Activated effector memory CD4-positive, alpha-beta T cell treated with anti-CD3 and anti-CD28 coated beads, Interleukin-2, amount 50 U/mL, for 16 hours (primary cell): ENCODE measurements at regions not wholly inside any gene's neighbourhood (a gene's known extent, or its start where the extent isn't known, plus 50 kb on each side); places are given as distances from the start of the nearest gene placed in this dataset.

Source experiments
- DNase-seq: peaks from one replicate; pipeline ENCODE4 v3.0.0-alpha.2; 2020

DNA sequence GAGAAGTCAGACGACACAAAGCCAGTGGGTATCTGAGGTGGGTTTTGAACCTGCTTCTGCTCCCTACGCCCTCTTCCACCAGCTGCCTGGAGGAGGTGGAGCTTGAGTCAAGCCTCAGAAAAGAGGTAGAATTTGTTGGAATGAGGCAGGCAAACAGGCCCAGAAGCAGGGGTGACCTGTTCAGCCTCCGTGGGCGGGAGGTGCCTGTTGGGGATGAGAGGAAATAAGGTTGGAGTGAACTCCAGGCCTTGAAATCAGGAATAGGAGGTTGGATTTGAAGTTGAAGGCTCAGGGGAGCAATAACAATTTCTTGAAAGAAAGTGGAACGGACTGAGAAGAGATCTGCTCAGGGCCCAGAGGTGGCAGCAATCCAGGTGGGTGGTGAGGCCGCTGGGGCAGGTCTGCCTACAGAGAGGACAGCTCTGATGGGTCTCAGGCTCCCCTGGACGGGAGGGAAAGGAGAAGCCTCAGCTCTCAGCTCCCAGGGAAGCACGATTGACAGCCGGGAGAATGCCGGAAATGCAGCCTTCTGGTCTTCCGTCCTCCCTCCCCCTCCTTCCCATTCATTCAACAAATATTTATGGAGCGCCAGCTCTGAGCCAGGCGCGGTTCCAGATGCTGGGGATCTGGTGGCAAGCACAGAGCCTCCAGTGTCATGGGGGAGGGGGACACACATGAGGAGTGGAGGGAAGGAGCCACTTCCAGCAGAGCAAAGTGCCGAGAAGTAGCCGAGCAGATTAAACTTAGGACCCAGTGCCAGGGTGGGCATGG lies 61.9 kb upstream of the CIBAR2 start:
- DNase-seq: no peak

DNA sequence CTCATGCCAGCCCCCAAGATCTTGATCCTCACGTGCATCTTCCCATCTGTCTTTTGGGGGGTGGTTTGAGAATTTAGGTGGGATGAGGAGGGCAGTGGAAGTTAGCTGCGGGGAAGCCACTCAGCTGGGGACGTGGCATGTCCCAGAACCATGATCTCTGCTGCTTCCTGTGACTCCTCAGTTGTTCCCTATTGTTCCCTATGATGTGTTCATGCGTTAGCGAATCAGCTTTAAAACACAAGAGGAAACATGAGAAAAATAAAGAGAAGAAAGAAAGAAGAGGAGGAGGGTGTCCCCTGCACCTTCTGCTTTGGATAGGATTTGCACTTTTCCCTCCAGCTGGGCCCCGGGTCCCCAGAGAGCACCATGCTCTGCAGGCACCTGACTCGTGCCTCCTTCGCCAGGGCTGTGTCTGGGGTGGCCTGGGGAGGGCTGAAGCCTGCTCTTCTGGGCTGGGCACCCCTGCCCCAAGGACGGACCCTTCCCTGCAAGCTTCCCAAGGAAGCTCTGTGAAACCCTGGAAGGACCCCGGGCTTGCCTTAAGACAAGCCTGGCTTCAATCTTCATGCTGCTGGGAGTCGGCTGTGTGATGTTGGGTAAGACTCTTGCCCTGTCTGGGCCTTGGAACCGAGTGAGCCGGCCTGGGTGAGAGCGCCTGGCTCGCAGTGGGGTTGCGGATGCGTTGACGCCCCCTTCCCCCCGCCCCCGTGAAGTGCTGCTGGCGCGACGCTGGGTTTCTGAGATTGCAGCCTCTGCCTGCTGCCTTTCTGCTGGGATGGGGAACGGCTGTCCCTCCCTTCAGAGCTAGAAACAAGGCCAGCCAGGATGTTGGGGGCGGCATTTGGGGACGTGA lies 62.8 kb upstream of the CIBAR2 start:
- DNase-seq: no peak

GRCh38 chr16:85175724-85176233 lies 63.5 kb upstream of the CIBAR2 start:
- no peak for DNase-seq

- no peak for DNase-seq
Observed at GRCh38 chr16:85176541-85177447, 64.5 kb upstream of the CIBAR2 start.

GRCh38 chr16:85177448-85177846 lies 65.2 kb upstream of the CIBAR2 start:
- no peak for DNase-seq

DNA sequence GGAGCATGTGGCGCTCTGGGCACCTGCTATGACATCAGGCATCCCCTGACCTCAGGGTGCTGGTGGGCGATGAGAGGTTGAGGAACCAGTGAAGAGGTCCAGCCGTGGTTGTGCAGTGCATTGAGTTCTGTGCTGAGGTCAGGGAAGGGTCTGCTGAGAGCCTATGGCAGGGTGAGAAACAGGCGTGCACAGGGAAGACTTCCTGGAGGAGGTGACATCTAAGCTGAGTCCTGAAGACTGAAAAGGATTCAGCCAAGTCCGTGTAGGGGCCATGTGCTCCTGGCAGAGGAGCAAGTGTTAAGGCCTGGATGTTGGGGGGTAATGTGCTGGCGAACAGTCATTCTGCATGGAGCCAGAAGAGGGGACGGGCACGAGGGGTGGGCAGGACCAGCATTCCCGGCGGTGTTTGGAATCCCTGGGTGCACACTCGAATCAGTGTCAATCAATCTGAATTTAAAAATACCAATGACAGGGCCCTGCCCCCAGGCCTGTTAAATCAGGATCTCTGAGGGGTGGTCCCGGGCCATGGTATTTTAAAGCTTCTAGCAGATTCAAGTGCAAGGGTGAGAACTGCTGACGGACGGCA lies 65.8 kb upstream of the CIBAR2 start:
- no peak for DNase-seq

- DNase-seq: no peak
Observed at GRCh38 chr16:85178596-85178995, 66.3 kb upstream of the CIBAR2 start.

DNA sequence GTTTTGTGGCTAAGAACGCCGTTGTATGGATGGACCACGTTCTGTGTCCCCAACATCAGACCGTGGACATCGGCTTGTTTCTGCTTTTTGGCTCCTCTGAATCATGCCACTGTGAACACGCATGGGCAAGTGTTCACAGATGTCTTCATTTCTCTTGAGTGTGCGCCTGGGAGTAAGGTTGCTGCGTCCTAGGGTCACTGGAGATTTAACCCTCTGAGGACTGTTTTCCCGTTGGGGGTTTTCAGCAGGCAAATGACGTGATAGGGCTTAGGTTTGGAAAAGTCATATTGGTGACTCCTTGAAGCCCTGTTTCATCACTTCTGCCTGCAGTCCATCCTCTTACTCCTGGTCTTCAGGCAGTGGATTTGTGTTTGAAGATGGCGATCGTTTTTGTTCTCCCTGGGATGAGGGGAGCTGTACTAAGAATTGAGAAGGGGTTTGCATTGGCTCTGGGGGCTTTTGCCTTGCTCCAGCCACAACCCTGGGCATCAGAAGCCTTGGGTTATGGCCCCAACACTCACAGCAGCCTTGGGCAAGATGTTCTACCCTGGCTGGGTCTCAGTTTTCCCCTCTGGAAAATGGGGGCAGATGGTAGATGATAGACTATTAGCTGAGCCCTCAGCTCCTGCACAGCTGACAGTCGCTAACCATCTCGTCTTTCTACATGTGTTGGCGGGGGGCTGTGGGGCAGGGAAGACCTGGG lies 67.2 kb upstream of the CIBAR2 start:
- no peak for DNase-seq

- no peak for DNase-seq
Observed at GRCh38 chr16:85180047-85180826, 68.0 kb upstream of the CIBAR2 start.

DNA sequence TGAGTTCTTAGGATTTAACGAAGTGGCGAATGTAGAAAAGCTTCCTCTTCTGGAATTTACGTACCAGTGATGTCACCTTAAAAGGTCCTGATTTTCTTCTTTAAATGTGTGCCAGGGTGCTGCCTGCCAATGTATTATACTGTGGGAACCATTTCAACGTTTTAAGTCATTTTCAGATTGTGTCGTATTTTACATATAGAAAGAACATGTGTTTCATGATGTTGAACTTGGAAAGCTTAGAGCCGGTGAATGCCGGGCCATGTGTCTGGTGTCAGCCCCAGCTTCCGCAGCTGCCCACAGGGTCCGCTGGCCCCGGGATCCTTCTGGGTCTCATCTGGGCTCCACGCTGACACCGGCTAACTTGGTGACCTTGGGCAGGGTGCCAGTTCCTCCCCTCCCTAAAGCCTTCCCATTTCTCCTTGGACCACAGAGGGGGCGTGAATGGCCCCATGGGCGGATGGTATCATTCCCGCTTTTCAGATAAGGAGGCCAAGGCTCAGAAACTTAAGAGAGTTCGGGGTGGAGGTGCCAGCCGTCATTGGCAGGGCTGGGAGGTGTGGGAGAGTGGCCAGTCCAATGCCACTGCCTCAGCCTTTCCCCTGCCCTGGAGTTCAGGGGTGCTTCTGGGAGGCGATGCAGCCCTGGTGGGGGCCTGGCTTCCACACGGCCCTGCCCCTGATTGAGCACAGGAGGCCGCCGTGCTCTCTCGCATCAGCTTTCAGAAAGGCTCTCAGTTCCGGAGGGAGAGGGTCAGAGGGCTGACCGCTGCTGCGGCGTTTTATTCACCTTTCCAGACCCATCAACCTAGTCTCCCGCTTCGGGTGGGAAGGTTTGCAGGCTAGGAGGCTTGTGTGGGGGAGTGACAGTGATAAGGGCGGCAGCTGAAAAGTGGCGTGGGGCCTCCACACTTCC lies 68.8 kb upstream of the CIBAR2 start:
- DNase-seq: no peak

- no peak for DNase-seq
Observed at GRCh38 chr16:85181739-85182129, 69.5 kb upstream of the CIBAR2 start.

- no peak for DNase-seq
Observed at GRCh38 chr16:85182286-85182685, 70.0 kb upstream of the CIBAR2 start.

GRCh38 chr16:85182774-85183173 lies 70.5 kb upstream of the CIBAR2 start:
- DNase-seq: no peak

- no peak for DNase-seq
Observed at GRCh38 chr16:85183564-85183963, 71.3 kb upstream of the CIBAR2 start.

DNA sequence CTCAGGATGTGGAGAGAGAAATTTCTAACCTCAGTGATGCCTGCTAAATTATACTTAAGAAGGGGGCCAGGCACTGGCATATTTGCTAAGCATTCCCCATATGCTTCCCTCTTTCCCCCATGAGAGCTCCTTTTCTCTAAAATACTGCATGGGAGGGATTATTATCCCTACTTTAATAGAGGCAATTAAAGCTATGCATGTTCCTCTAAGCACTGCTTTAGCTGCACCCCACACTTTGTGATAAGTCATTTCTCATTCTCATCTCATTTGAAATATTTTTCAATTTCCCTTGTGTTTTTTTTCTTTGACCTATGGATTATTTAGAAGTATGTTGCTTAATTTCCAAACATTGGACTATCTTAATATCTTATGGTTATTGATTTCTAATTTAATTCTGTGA lies 72.1 kb upstream of the CIBAR2 start:
- DNase-seq: no peak

DNA sequence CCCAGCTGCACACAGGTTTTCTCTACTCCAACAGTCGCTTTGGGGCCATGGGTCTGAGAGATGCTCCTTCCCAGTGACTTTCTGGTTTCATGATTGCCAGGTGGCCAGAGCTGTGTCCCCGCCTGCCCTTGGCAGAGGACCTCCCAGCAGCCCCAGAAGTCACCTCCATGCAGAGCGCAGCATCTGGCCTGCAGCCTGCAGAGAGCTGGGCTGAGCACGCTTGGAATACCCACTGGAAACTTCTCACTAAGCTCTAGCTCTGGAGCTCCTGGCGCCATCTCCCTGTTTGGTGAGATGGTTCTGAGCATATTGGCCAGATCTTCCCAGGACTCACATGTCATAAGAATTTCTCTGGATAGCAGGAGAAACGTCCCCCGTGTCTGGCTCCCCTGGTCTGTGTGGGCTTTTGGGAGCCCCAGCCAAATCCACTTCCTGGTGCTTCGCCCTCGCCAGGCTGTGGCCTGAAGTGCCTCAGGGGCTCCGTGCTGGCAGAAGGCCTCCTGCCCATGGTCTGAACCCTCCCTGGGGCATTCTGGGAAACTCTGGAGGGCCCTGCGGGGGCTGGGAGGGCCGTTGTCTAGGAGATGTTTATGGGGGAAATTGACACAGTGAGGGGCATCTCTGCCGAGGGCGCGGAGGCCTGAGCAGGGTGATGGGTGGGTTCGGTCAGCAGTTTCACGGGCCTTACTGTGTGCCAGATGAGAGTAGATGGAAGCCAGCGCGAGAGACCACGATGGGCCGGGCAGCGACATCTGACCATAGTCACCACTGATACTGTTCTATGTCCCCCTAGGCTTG lies 73.2 kb upstream of the CIBAR2 start:
- no peak for DNase-seq

DNA sequence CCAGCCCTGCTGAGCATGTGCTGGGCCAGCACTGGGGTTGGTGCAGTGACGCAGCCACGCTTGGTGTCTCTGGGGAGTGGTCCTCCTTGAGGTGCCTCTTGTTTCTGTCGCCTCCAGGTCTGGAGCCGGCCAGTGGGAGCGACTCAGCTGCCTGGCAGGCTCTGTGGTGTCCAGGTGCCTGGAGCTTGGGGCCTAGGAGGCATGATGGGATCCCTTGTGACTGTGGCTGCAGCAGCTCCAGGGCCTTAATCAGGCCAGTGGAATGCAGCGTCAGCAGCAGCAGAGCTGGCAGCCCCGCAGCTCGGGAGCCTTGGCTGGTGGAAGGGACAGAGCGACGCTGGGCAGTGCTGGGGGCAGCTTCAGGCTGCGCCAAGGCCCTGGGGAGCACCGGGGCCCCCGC lies 74.7 kb upstream of the CIBAR2 start:
- no peak for DNase-seq

DNA sequence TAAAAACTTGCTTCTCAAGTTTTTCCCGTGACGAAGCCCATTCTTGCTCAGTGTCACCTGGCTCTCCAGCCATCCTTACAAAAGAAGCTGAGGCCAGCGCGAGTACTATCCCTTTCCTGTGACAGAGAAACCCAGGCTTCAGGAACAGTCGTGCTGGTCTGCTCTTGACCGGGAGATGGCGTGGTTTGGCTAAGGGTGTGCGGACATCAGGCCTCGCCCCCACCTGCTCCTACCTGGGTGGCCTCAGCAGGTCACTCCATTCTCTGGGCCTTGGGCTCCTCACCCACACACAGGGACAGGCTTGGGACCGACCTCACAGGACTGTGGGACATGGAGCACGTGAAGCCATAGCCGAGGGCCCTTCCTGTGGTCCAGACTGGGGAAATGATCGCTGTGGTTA lies 75.2 kb upstream of the CIBAR2 start:
- DNase-seq: no peak

DNA sequence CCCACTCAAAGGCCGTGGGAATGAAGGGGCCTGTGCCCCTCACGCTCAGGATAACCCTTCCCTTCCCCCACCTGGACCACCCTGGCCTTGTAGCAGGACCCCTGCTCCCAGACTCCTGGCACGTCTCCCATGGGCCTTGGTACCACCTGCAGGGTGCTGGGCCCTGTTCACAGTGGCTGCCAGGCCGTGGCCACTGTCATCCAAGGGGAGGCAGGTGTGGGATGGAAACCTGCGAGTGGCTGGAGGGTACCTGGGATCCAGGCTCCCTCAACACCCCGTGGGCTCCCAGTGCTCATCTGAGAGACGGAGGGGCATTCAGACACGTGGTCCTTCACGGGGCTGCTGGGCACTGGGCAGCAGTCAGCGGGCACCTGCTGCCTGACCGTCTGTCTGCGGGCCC lies 75.6 kb upstream of the CIBAR2 start:
- no peak for DNase-seq
